ENCODE measurements at regions not wholly inside any gene's neighbourhood (a gene's known extent, or its start where the extent isn't known, plus 50 kb on each side); places are given as distances from the start of the nearest gene placed in this dataset.

- no peak for DNase-seq (ENCODE audit: low read depth in 6 of 9, low spot score in 9 of 9)
- Histone ChIP-seq H3K9me3 (ENCODE audit: control insufficient read depth in 2 of 2, insufficient read depth in 1 of 2, low read length in 1 of 2) (no peaks in the 10 kb centered on the region), H3K4me3 (ENCODE audit: low read length in 2 of 2) (no peak overlapping the region), H3K27ac (ENCODE audit: low read depth in 1 of 2, low read length in 1 of 2) (no peak overlapping the region), H3K27me3 (ENCODE audit: control insufficient read depth in 2 of 2, insufficient read depth in 1 of 2, low read length in 1 of 2) (no peaks in the 10 kb centered on the region), H3K4me1 (ENCODE audit: control insufficient read depth in 2 of 2, insufficient read depth in 2 of 2, low read length in 2 of 2) (no peaks in the 10 kb centered on the region), H3K36me3 (ENCODE audit: control insufficient read depth in 2 of 2, insufficient read depth in 2 of 2, low read length in 1 of 2) (no peaks in the 10 kb centered on the region)
- 98% methylated on average over 5 of the region's 5 CpGs for WGBS
Measured at GRCh38 chr5:108675736-108676135, 72.0 kb upstream of the FER start.

GRCh38 chr5:108672639-108673038 lies 75.1 kb upstream of the FER start:
- WGBS: 58% methylated on average over 2 of the region's 2 CpGs
- no peaks in the 10 kb centered on the region for H3K27me3 ChIP-seq (ENCODE audit: control insufficient read depth in 2 of 2, insufficient read depth in 1 of 2, low read length in 1 of 2)
- H3K4me1 ChIP-seq (ENCODE audit: control insufficient read depth in 2 of 2, insufficient read depth in 2 of 2, low read length in 2 of 2): no peaks in the 10 kb centered on the region
- no peak for DNase-seq (ENCODE audit: low read depth in 6 of 9, low spot score in 9 of 9)
- H3K27ac ChIP-seq (ENCODE audit: low read depth in 1 of 2, low read length in 1 of 2): no peak overlapping the region
- H3K4me3 ChIP-seq (ENCODE audit: low read length in 2 of 2): no peak overlapping the region
- no peaks in the 10 kb centered on the region for H3K36me3 ChIP-seq (ENCODE audit: control insufficient read depth in 2 of 2, insufficient read depth in 2 of 2, low read length in 1 of 2)
- no peaks in the 10 kb centered on the region for H3K9me3 ChIP-seq (ENCODE audit: control insufficient read depth in 2 of 2, insufficient read depth in 1 of 2, low read length in 1 of 2)

- Histone ChIP-seq H3K36me3 (ENCODE audit: control insufficient read depth in 2 of 2, insufficient read depth in 2 of 2, low read length in 1 of 2) (no peaks in the 10 kb centered on the region), H3K9me3 (ENCODE audit: control insufficient read depth in 2 of 2, insufficient read depth in 1 of 2, low read length in 1 of 2) (no peaks in the 10 kb centered on the region), H3K4me3 (ENCODE audit: low read length in 2 of 2) (no peak overlapping the region), H3K27ac (ENCODE audit: low read depth in 1 of 2, low read length in 1 of 2) (no peak overlapping the region), H3K27me3 (ENCODE audit: control insufficient read depth in 2 of 2, insufficient read depth in 1 of 2, low read length in 1 of 2) (no peaks in the 10 kb centered on the region), H3K4me1 (ENCODE audit: control insufficient read depth in 2 of 2, insufficient read depth in 2 of 2, low read length in 2 of 2) (no peaks in the 10 kb centered on the region)
- DNase-seq (ENCODE audit: low read depth in 6 of 9, low spot score in 9 of 9): no peak
- 91% methylated on average over 7 of the region's 7 CpGs for WGBS
Measured at GRCh38 chr5:108670591-108671289, 77.0 kb upstream of the FER start.

GRCh38 chr5:108669462-108669861 lies 78.2 kb upstream of the FER start:
- DNase-seq (ENCODE audit: low read depth in 6 of 9, low spot score in 9 of 9): no peak
- H3K27me3 ChIP-seq (ENCODE audit: control insufficient read depth in 2 of 2, insufficient read depth in 1 of 2, low read length in 1 of 2): no peaks in the 10 kb centered on the region
- H3K4me3 ChIP-seq (ENCODE audit: low read length in 2 of 2): no peak overlapping the region
- H3K36me3 ChIP-seq (ENCODE audit: control insufficient read depth in 2 of 2, insufficient read depth in 2 of 2, low read length in 1 of 2): no peaks in the 10 kb centered on the region
- 98% methylated on average over 1 of the region's 1 CpG for WGBS
- H3K27ac ChIP-seq (ENCODE audit: low read depth in 1 of 2, low read length in 1 of 2): no peak overlapping the region
- H3K9me3 ChIP-seq (ENCODE audit: control insufficient read depth in 2 of 2, insufficient read depth in 1 of 2, low read length in 1 of 2): no peaks in the 10 kb centered on the region
- no peaks in the 10 kb centered on the region for H3K4me1 ChIP-seq (ENCODE audit: control insufficient read depth in 2 of 2, insufficient read depth in 2 of 2, low read length in 2 of 2)

GRCh38 chr5:108661590-108662219 lies 86.0 kb upstream of the FER start:
- Histone ChIP-seq H3K4me3 (ENCODE audit: low read length in 2 of 2) (no peak overlapping the region), H3K27ac (ENCODE audit: low read depth in 1 of 2, low read length in 1 of 2) (no peak overlapping the region), H3K27me3 (ENCODE audit: control insufficient read depth in 2 of 2, insufficient read depth in 1 of 2, low read length in 1 of 2) (no peaks in the 10 kb centered on the region), H3K4me1 (ENCODE audit: control insufficient read depth in 2 of 2, insufficient read depth in 2 of 2, low read length in 2 of 2) (no peaks in the 10 kb centered on the region), H3K36me3 (ENCODE audit: control insufficient read depth in 2 of 2, insufficient read depth in 2 of 2, low read length in 1 of 2) (no peaks in the 10 kb centered on the region), H3K9me3 (ENCODE audit: control insufficient read depth in 2 of 2, insufficient read depth in 1 of 2, low read length in 1 of 2) (no peaks in the 10 kb centered on the region)
- DNase-seq (ENCODE audit: low read depth in 6 of 9, low spot score in 9 of 9): no peak
- WGBS: 93% methylated on average over 3 of the region's 3 CpGs

- DNase-seq (ENCODE audit: low read depth in 6 of 9, low spot score in 9 of 9): no peak
- Histone ChIP-seq H3K27me3 (ENCODE audit: control insufficient read depth in 2 of 2, insufficient read depth in 1 of 2, low read length in 1 of 2) (no peaks in the 10 kb centered on the region), H3K36me3 (ENCODE audit: control insufficient read depth in 2 of 2, insufficient read depth in 2 of 2, low read length in 1 of 2) (no peaks in the 10 kb centered on the region), H3K4me3 (ENCODE audit: low read length in 2 of 2) (no peak overlapping the region), H3K4me1 (ENCODE audit: control insufficient read depth in 2 of 2, insufficient read depth in 2 of 2, low read length in 2 of 2) (no peaks in the 10 kb centered on the region), H3K27ac (ENCODE audit: low read depth in 1 of 2, low read length in 1 of 2) (no peak overlapping the region), H3K9me3 (ENCODE audit: control insufficient read depth in 2 of 2, insufficient read depth in 1 of 2, low read length in 1 of 2) (no peaks in the 10 kb centered on the region)
- WGBS: 92% methylated on average over 1 of the region's 1 CpG
Measured at GRCh38 chr5:108661024-108661423, 86.7 kb upstream of the FER start.

GRCh38 chr5:108660291-108660690 lies 87.4 kb upstream of the FER start:
- Histone ChIP-seq H3K9me3 (ENCODE audit: control insufficient read depth in 2 of 2, insufficient read depth in 1 of 2, low read length in 1 of 2) (no peaks in the 10 kb centered on the region), H3K4me3 (ENCODE audit: low read length in 2 of 2) (no peak overlapping the region), H3K36me3 (ENCODE audit: control insufficient read depth in 2 of 2, insufficient read depth in 2 of 2, low read length in 1 of 2) (no peaks in the 10 kb centered on the region), H3K27ac (ENCODE audit: low read depth in 1 of 2, low read length in 1 of 2) (no peak overlapping the region), H3K4me1 (ENCODE audit: control insufficient read depth in 2 of 2, insufficient read depth in 2 of 2, low read length in 2 of 2) (no peaks in the 10 kb centered on the region), H3K27me3 (ENCODE audit: control insufficient read depth in 2 of 2, insufficient read depth in 1 of 2, low read length in 1 of 2) (no peaks in the 10 kb centered on the region)
- DNase-seq (ENCODE audit: low read depth in 6 of 9, low spot score in 9 of 9): no peak
- 59% methylated on average over 6 of the region's 6 CpGs for WGBS

- no peak overlapping the region for H3K27ac ChIP-seq (ENCODE audit: low read depth in 1 of 2, low read length in 1 of 2)
- no peak for DNase-seq (ENCODE audit: low read depth in 6 of 9, low spot score in 9 of 9)
- 79% methylated on average over 3 of the region's 3 CpGs for WGBS
- no peaks in the 10 kb centered on the region for H3K27me3 ChIP-seq (ENCODE audit: control insufficient read depth in 2 of 2, insufficient read depth in 1 of 2, low read length in 1 of 2)
- H3K36me3 ChIP-seq (ENCODE audit: control insufficient read depth in 2 of 2, insufficient read depth in 2 of 2, low read length in 1 of 2): no peaks in the 10 kb centered on the region
- H3K4me1 ChIP-seq (ENCODE audit: control insufficient read depth in 2 of 2, insufficient read depth in 2 of 2, low read length in 2 of 2): no peaks in the 10 kb centered on the region
- no peaks in the 10 kb centered on the region for H3K9me3 ChIP-seq (ENCODE audit: control insufficient read depth in 2 of 2, insufficient read depth in 1 of 2, low read length in 1 of 2)
- H3K4me3 ChIP-seq (ENCODE audit: low read length in 2 of 2): no peak overlapping the region
Measured at GRCh38 chr5:108659531-108659930, 88.2 kb upstream of the FER start.

GRCh38 chr5:108655750-108656450 lies 91.8 kb upstream of the FER start:
- Histone ChIP-seq H3K9me3 (ENCODE audit: control insufficient read depth in 2 of 2, insufficient read depth in 1 of 2, low read length in 1 of 2) (no peaks in the 10 kb centered on the region), H3K4me3 (ENCODE audit: low read length in 2 of 2) (no peak overlapping the region), H3K4me1 (ENCODE audit: control insufficient read depth in 2 of 2, insufficient read depth in 2 of 2, low read length in 2 of 2) (no peaks in the 10 kb centered on the region), H3K36me3 (ENCODE audit: control insufficient read depth in 2 of 2, insufficient read depth in 2 of 2, low read length in 1 of 2) (no peaks in the 10 kb centered on the region), H3K27me3 (ENCODE audit: control insufficient read depth in 2 of 2, insufficient read depth in 1 of 2, low read length in 1 of 2) (no peaks in the 10 kb centered on the region), H3K27ac (ENCODE audit: low read depth in 1 of 2, low read length in 1 of 2) (no peak overlapping the region)
- WGBS: 91% methylated on average over 5 of the region's 5 CpGs
- DNase-seq (ENCODE audit: low read depth in 6 of 9, low spot score in 9 of 9): no peak
